AG04450 (cell line): ENCODE measurements at regions not wholly inside any gene's neighbourhood (a gene's known extent, or its start where the extent isn't known, plus 50 kb on each side); places are given as distances from the start of the nearest gene placed in this dataset.

Experiments
- CTCF ChIA-PET: fragments of 300-600, 350-600 bp; formaldehyde crosslinking; extraction: SDS; loops from one replicate; lab custom pipeline; 2022; ENCODE audit warnings: antibody characterized with exemption, inconsistent platforms; lab: Charles Lee
- POLR2A ChIA-PET: fragments of 350-600 bp; formaldehyde crosslinking; extraction: SDS; loops from one replicate; lab custom pipeline; 2021; ENCODE audit warnings: antibody characterized with exemption, inconsistent platforms; lab: Yijun Ruan, JAX
- DNase-seq: peaks from one replicate; pipeline ENCODE4 v3.0.0-alpha.2; 2011; ENCODE audit warnings: low read depth, low spot score
- H3K27ac ChIP-seq: one replicate; pipeline ENCODE4 v1.5.1; 2012; ENCODE audit warnings: low read depth, low read length, control low read depth
- H3K27me3 ChIP-seq: one replicate; pipeline ENCODE4 v1.6.0; 2012; ENCODE audit warnings: low read length; ENCODE audit not compliant: control insufficient read depth, insufficient read depth
- H3K4me3 ChIP-seq: 2 replicates; pipeline ENCODE4 v1.5.1; 2011; ENCODE audit warnings: mild to moderate bottlenecking, low read depth, low read length, control low read depth
- H3K9me3 ChIP-seq: 2 replicates; pipeline ENCODE4 v1.5.1; 2012; ENCODE audit warnings: low read length; ENCODE audit not compliant: control insufficient read depth, insufficient read depth
- CTCF ChIP-seq: IDR thresholded peaks from 2 replicates; pipeline ENCODE4 v1.5.1; 2011; ENCODE audit warnings: low read depth, low read length, control low read depth, inconsistent platforms

DNA sequence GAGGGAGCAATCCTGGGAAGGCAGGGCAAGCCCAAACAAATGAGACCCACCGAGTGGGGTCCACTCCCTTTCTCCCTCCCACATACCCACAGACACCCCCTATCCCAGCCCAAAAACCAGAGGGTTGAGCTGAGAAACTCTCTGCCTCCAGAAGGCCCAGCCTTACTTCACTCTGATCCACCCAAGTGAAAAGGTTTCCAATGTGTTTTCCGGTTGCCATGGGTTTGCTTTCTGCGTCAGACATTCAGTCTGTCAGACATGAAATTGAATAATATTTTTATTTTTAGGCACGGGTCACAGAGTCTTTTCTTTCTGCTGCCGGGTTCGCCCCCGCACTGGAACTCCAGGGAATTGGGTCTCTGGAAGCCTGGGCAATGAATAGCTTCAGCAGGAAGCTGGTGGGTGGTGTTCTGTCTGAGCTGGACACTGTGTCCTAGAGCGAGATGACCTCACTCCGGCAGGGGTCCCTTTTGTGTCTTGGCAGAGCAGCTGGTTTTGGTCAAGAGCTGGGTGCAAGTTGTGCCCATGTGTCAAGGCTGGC is 69.8 kb upstream of the CLMN start:
- CTCF ChIA-PET = no interaction called here
- Histone ChIP-seq H3K27me3 (no peaks in the 10 kb centered on the region), H3K27ac (no peak overlapping the region), H3K9me3 (no peaks in the 10 kb centered on the region), H3K4me3 (no peak overlapping the region)
- no peak for TF ChIP-seq CTCF
- POLR2A ChIA-PET = no interaction called here
- no peak for DNase-seq

GRCh38 chr14:95388699-95389098 is 69.0 kb upstream of the CLMN start:
- ChIA-PET POLR2A (no interaction called here), CTCF (interaction anchor here (1.0 kb wide), 1 partner anchor 54 kb away, joined by 3 read pairs; no protein-coding TSS in a partner anchor)
- DNase-seq = no peak
- H3K4me3 ChIP-seq = no peak overlapping the region
- no peaks in the 10 kb centered on the region for H3K27me3 ChIP-seq
- TF ChIP-seq CTCF = no peak
- H3K27ac ChIP-seq = no peak overlapping the region
- no peaks in the 10 kb centered on the region for H3K9me3 ChIP-seq

DNA sequence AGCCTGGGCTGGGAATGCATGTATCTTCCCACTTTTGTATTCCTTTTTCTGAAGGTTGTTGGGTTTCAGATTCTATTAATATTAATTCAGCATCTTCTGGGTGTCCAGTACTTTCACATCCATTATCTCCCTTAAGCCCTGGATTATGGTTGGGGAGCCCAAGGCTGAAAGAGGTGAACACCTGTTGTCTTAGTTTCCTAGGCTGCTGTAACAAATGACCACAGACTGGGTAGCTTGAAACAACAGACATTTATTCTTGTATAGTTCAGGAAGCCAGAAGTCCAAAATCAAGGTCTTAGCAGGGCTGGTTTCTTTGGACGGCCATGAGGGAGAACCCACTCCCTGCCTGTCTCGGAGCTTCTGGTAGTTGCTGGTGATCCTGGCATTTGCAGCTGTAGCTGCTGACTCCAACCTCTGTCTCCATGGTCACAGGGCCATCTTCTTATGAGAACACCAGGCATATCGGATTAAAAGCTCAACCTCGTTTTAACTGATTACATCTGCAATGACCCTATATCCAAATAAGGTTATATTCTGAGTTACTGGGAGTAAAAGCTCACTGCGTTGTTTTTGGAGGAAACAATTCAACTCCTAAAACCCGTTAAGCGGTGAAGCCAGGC is 68.2 kb upstream of the CLMN start:
- CTCF ChIA-PET = interaction anchor here (1.0 kb wide), 1 partner anchor 55 kb away, joined by 3 read pairs; no protein-coding TSS in a partner anchor
- no peak for DNase-seq
- POLR2A ChIA-PET = no interaction called here

DNA sequence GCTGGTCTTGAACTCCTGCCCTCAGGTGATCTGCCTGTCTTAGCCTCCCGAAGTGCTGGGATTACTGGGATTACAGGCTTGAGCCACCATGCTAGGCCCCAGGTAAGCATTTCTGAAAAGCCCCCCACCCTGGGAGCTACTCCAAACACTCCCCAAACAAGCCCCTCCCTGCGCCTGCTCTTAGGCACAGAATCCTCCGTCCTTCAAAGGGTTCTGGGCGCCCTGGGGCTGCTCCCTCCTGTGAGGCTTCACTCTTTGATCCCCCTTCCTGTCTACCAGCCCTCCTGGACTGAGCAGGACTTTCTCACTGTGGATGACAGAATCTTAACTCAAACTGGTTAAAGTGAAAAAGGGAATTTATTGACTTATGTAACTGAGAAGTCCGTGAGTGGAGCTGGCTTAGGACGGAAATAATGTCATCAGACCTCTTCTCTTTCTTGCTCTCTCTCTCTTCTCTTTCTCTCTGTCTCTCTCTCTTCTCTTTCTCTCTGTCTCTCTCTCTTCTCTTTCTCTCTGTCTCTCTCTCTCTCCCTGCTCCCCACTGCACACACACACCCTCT is 66.9 kb upstream of the CLMN start:
- no peaks in the 10 kb centered on the region for H3K9me3 ChIP-seq
- ChIA-PET CTCF (no interaction called here), POLR2A (no interaction called here)
- no peaks in the 10 kb centered on the region for H3K27me3 ChIP-seq
- DNase-seq = no peak
- H3K27ac ChIP-seq = no peak overlapping the region
- no peak overlapping the region for H3K4me3 ChIP-seq
- no peak for TF ChIP-seq CTCF

More for the DNA sequence above, 68.2 kb upstream of the CLMN start:
- Histone ChIP-seq H3K27me3 (no peaks in the 10 kb centered on the region), H3K27ac (no peak overlapping the region), H3K9me3 (no peaks in the 10 kb centered on the region), H3K4me3 (no peak overlapping the region)
- TF ChIP-seq CTCF = no peak

- ChIA-PET POLR2A (no interaction called here), CTCF (no interaction called here)
- no peaks in the 10 kb centered on the region for H3K9me3 ChIP-seq
- no peak overlapping the region for H3K4me3 ChIP-seq
- no peak for TF ChIP-seq CTCF
- no peak for DNase-seq
- no peak overlapping the region for H3K27ac ChIP-seq
- no peaks in the 10 kb centered on the region for H3K27me3 ChIP-seq
These were observed 66.0 kb upstream of the CLMN start for GRCh38 chr14:95385701-95386100.
